HepG2 (cell line): ENCODE measurements at regions not wholly inside any gene's neighbourhood (a gene's known extent, or its start where the extent isn't known, plus 50 kb on each side); places are given as distances from the start of the nearest gene placed in this dataset.

Source experiments
- ADNP ChIP-seq: sonication (generic); formaldehyde crosslinking; IDR thresholded peaks from 2 replicates; pipeline ENCODE4 v1.4.0; 2020; ENCODE audit warnings: missing genetic modification reagents
- ARID2 ChIP-seq: sonication (generic); formaldehyde crosslinking; IDR thresholded peaks from 2 replicates; pipeline ENCODE4 v1.8.1; 2022; ENCODE audit warnings: mild to moderate bottlenecking, missing genetic modification reagents, borderline replicate concordance
- GPN1 ChIP-seq: sonication (generic); formaldehyde crosslinking; IDR thresholded peaks from 2 replicates; pipeline ENCODE4 v1.5.1; 2020; ENCODE audit warnings: missing genetic modification reagents, borderline replicate concordance
- HDAC6 ChIP-seq: fragments of 200-600 bp; sonication (generic); IDR thresholded peaks from 2 replicates; pipeline ENCODE4 v1.7.0; 2017; ENCODE audit warnings: mild to moderate bottlenecking, antibody characterized with exemption, low read length, low read depth
- HMGXB4 ChIP-seq, 2 experiments: sonication (generic) in 1 of 2; formaldehyde crosslinking in 1 of 2; IDR thresholded peaks; 2 replicates each; pipeline versions ENCODE4 v1.4.0 to v1.6.1; 2018 to 2020; ENCODE audit warnings: missing genetic modification reagents in 2 of 2, borderline replicate concordance in 1 of 2, low read depth in 1 of 2, mild to moderate bottlenecking in 1 of 2, missing biosample characterization in 1 of 2
- HOXA5 ChIP-seq: sonication (generic); formaldehyde crosslinking; IDR thresholded peaks from 2 replicates; pipeline ENCODE4 v1.4.0; 2020; ENCODE audit warnings: missing genetic modification reagents
- IRF9 ChIP-seq: sonication (generic); formaldehyde crosslinking; IDR thresholded peaks from 2 replicates; pipeline ENCODE4 v1.8.0; 2022; ENCODE audit warnings: missing genetic modification reagents, mild to moderate bottlenecking, borderline replicate concordance
- NFIC ChIP-seq: IDR thresholded peaks from 2 replicates; pipeline ENCODE4 v1.6.1; 2012; ENCODE audit warnings: mild to moderate bottlenecking, low read length, inconsistent platforms
- PHB2 ChIP-seq: fragments of 450-650 bp; IDR thresholded peaks from 2 replicates; pipeline ENCODE4 v1.6.1; 2018; ENCODE audit not compliant: partially characterized antibody
- RELA ChIP-seq: sonication (generic); formaldehyde crosslinking; IDR thresholded peaks from 2 replicates; pipeline ENCODE4 v1.4.0; 2020; ENCODE audit warnings: missing genetic modification reagents
- RFXANK ChIP-seq: IDR thresholded peaks from 2 replicates; pipeline ENCODE4 v1.6.1; 2016
- SRSF1 ChIP-seq: fragments of 200-400 bp; formaldehyde crosslinking; optimal IDR thresholded peaks from 2 replicates; pipeline ENCODE3; 2017; ENCODE audit warnings: mild to moderate bottlenecking, low read depth, low read length, moderate library complexity
- TBX2 ChIP-seq: sonication (generic); formaldehyde crosslinking; IDR thresholded peaks from 2 replicates; pipeline ENCODE4 v1.5.0; 2020; ENCODE audit warnings: missing genetic modification reagents, mild to moderate bottlenecking, borderline replicate concordance
- TP53 ChIP-seq: sonication (generic); formaldehyde crosslinking; conservative IDR thresholded peaks from 2 replicates; pipeline ENCODE4 v1.4.0; 2020; ENCODE audit warnings: missing genetic modification reagents
- ZIK1 ChIP-seq: sonication (generic); formaldehyde crosslinking; IDR thresholded peaks from 2 replicates; pipeline ENCODE4 v1.5.0; 2020; ENCODE audit warnings: mild to moderate bottlenecking, low read depth, missing genetic modification reagents, borderline replicate concordance
- ZKSCAN1 ChIP-seq: fragments of 150-350 bp; IDR thresholded peaks from 2 replicates; pipeline ENCODE4 v1.6.1; 2014; ENCODE audit warnings: low read length
- ZNF354B ChIP-seq: sonication (generic); formaldehyde crosslinking; IDR thresholded peaks from 2 replicates; pipeline ENCODE4 v1.8.0; 2022; ENCODE audit warnings: mild to moderate bottlenecking, missing genetic modification reagents
- ZNF597 ChIP-seq: sonication (generic); formaldehyde crosslinking; IDR thresholded peaks from 2 replicates; pipeline ENCODE4 v1.5.0; 2020; ENCODE audit warnings: missing genetic modification reagents
- ZNF619 ChIP-seq: sonication (generic); formaldehyde crosslinking; IDR thresholded peaks from 2 replicates; pipeline ENCODE4 v1.4.0; 2020; ENCODE audit warnings: mild to moderate bottlenecking, missing genetic modification reagents
- ZNF740 ChIP-seq: sonication (generic); formaldehyde crosslinking; IDR thresholded peaks from 2 replicates; pipeline ENCODE4 v1.4.0; 2020; ENCODE audit warnings: missing genetic modification reagents
- ZSCAN29 ChIP-seq: sonication (generic); formaldehyde crosslinking; conservative IDR thresholded peaks from 2 replicates; pipeline ENCODE4 v1.4.0; 2020; ENCODE audit warnings: mild to moderate bottlenecking, missing genetic modification reagents
- TF ChIP-seq, protein P1 (sequence below): sonication (generic); formaldehyde crosslinking; IDR thresholded peaks from 2 replicates; pipeline ENCODE4 v1.4.0; 2020; ENCODE audit warnings: missing genetic modification reagents, borderline replicate concordance
- TF ChIP-seq, protein P2 (sequence below): sonication (generic); formaldehyde crosslinking; IDR thresholded peaks from 2 replicates; pipeline ENCODE4 v1.4.0; 2020; ENCODE audit warnings: missing genetic modification reagents, borderline replicate concordance

DNA sequence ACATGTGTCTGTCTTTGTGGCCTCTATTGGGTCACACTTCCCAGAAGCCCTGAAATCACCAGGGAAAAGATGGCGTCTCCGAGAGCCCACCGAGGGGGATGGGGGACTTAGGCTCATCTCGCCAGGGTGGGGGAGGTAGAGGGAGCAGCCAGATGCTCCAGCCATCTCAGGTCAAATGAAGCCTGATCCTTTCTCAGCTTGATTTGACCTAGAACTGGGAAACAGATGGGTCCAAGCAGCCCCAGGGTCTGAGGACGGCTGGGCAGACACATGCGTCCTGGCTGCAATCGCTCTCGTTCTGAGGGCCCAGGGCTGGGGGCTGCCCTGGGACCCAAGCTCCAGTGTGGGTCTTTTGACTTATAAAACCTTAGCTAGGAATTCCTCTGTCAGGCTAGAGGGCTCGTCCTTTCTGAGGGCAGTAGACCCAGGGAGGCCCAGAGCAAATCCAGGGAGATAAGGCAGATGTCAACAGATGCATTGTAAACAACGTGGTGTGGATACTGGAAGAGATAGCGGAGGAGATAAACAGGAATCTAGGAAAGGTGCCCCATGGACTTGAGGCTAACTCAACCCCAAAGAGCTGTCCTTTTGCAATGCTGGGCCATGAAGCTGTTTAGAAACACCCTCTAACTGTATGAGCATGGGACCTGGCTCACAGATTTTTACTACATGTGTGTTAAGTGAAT, 127.7 kb downstream of the MYCN start (continued):
- TF ChIP-seq HMGXB4 (CRISPR knock-in tag; IDR thresholded peaks at IDR 0.05; ENCODE audit: borderline replicate concordance in 1 of 2, low read depth in 1 of 2) (no peak), ZKSCAN1 (no peak), ZIK1 (no peak), ZNF740 (CRISPR knock-in tag) (no peak), ADNP (CRISPR knock-in tag) (no peak), ZNF354B (CRISPR knock-in tag) (no peak), ZNF597 (CRISPR knock-in tag) (no peak), IRF9 (no peak), NFIC (peak; percentile 64; the same call in 1 of the 2 replicates), RFXANK (CRISPR knock-in tag) (no peak), TP53 (CRISPR knock-in tag) (peak; percentile 47; the same call in 1 of the 2 replicates), RELA (CRISPR knock-in tag) (0 out of 2 replicates have a peak, but pooled peaks have one; percentile 27), HOXA5 (CRISPR knock-in tag) (0 out of 2 replicates have a peak, but pooled peaks have one; percentile 66), HDAC6 (no peak), ZSCAN29 (no peak), SRSF1 (no peak), PHB2 (no peak), TBX2 (CRISPR knock-in tag) (peak; percentile 86), ZNF619 (no peak), ARID2 (CRISPR knock-in tag) (no peak), GPN1 (no peak)
- TF ChIP-seq, protein P1, sequence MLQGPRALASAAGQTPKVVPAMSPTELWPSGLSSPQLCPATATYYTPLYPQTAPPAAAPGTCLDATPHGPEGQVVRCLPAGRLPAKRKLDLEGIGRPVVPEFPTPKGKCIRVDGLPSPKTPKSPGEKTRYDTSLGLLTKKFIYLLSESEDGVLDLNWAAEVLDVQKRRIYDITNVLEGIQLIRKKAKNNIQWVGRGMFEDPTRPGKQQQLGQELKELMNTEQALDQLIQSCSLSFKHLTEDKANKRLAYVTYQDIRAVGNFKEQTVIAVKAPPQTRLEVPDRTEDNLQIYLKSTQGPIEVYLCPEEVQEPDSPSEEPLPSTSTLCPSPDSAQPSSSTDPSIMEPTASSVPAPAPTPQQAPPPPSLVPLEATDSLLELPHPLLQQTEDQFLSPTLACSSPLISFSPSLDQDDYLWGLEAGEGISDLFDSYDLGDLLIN, result no peak
- TF ChIP-seq, protein P2, sequence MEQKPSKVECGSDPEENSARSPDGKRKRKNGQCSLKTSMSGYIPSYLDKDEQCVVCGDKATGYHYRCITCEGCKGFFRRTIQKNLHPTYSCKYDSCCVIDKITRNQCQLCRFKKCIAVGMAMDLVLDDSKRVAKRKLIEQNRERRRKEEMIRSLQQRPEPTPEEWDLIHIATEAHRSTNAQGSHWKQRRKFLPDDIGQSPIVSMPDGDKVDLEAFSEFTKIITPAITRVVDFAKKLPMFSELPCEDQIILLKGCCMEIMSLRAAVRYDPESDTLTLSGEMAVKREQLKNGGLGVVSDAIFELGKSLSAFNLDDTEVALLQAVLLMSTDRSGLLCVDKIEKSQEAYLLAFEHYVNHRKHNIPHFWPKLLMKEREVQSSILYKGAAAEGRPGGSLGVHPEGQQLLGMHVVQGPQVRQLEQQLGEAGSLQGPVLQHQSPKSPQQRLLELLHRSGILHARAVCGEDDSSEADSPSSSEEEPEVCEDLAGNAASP (CRISPR knock-in tag), result peak; percentile 87
